ENCODE measurements at regions not wholly inside any gene's neighbourhood (a gene's known extent, or its start where the extent isn't known, plus 50 kb on each side); places are given as distances from the start of the nearest gene placed in this dataset.

GRCh38 chr12:98370976-98371375, 144.4 kb upstream of the TMPO start:
- TF ChIP-seq POLR2A (IDR thresholded peaks at IDR 0.05; ENCODE audit: low read length) (no peak), GATA1 (IDR thresholded peaks at IDR 0.05; ENCODE audit: low read depth, low read length) (no peak)
